Glutamatergic neuron (in vitro differentiated cells): ENCODE measurements at regions not wholly inside any gene's neighbourhood (a gene's known extent, or its start where the extent isn't known, plus 50 kb on each side); places are given as distances from the start of the nearest gene placed in this dataset.
A peak's percentile ranks its signal among the peaks of the same experiment; 100 is the strongest.
"Not testable (repeated sequence)": the region's sequence is repeated elsewhere in the genome, so short reads cannot be mapped to it uniquely, and the experiment has no call there.

Experiments used
- DNase-seq: peaks from one replicate; pipeline ENCODE4 v3.0.0; 2022
- H3K27ac Mint-ChIP-seq: one replicate; pipeline ENCODE4 v1.8.0; 2020; ENCODE audit warnings: mild to moderate bottlenecking, mixed read lengths, inconsistent platforms; ENCODE audit not compliant: unreplicated experiment
- H3K27me3 Mint-ChIP-seq: one replicate; pipeline ENCODE4 v1.8.0; 2020; ENCODE audit warnings: mild to moderate bottlenecking, moderate library complexity, mixed read lengths, inconsistent platforms; ENCODE audit not compliant: unreplicated experiment
- H3K36me3 Mint-ChIP-seq: one replicate; pipeline ENCODE4 v1.8.0; 2020; ENCODE audit warnings: mild to moderate bottlenecking, mixed read lengths, inconsistent platforms; ENCODE audit not compliant: unreplicated experiment
- H3K4me1 Mint-ChIP-seq: one replicate; pipeline ENCODE4 v1.8.0; 2020; ENCODE audit warnings: mild to moderate bottlenecking, low read depth, mixed read lengths, inconsistent platforms; ENCODE audit not compliant: unreplicated experiment
- H3K4me3 Mint-ChIP-seq: one replicate; pipeline ENCODE4 v1.8.0; 2020; ENCODE audit warnings: mild to moderate bottlenecking, mixed read lengths, inconsistent platforms; ENCODE audit not compliant: unreplicated experiment
- H3K9me3 Mint-ChIP-seq: one replicate; pipeline ENCODE4 v1.8.0; 2020; ENCODE audit warnings: mild to moderate bottlenecking, moderate library complexity, mixed read lengths, inconsistent platforms; ENCODE audit not compliant: unreplicated experiment
- TF ChIP-seq, protein P1 (sequence below): fragments of 200-600 bp; sonication (generic); IDR thresholded peaks from one replicate; pipeline ENCODE4 v1.5.0; 2021; ENCODE audit not compliant: partially characterized antibody, unreplicated experiment

DNA sequence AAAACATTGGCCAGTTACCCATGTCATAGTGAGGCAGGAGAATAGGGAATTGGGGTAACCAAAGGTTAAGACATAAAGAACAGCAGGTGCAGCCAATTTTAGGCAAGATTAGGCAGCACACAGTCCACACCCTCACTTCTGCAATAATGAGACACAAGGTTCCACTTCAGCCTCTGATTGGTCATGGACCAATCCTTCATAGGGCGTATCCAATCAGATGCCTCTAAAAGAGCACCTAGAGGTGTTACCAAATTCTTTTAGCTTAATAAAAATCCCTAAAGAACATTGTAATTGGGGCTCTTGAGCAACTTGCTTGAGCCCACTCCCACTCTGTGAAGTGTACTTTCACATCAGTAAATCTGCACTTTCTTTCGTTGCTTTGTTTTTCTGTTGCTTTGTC, 302.4 kb downstream of the PREX1 start:
- TF ChIP-seq, protein P1, sequence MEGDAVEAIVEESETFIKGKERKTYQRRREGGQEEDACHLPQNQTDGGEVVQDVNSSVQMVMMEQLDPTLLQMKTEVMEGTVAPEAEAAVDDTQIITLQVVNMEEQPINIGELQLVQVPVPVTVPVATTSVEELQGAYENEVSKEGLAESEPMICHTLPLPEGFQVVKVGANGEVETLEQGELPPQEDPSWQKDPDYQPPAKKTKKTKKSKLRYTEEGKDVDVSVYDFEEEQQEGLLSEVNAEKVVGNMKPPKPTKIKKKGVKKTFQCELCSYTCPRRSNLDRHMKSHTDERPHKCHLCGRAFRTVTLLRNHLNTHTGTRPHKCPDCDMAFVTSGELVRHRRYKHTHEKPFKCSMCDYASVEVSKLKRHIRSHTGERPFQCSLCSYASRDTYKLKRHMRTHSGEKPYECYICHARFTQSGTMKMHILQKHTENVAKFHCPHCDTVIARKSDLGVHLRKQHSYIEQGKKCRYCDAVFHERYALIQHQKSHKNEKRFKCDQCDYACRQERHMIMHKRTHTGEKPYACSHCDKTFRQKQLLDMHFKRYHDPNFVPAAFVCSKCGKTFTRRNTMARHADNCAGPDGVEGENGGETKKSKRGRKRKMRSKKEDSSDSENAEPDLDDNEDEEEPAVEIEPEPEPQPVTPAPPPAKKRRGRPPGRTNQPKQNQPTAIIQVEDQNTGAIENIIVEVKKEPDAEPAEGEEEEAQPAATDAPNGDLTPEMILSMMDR: no peak
- Mint-ChIP-seq H3K36me3 (no peaks in the 10 kb centered on the region), H3K9me3 (no peaks in the 10 kb centered on the region), H3K27me3 (no peaks in the 10 kb centered on the region), H3K4me3 (no peak overlapping the region), H3K27ac (no peak overlapping the region), H3K4me1 (peaks cover 5% of the 10 kb centered on the region)
- no peak for DNase-seq

DNA sequence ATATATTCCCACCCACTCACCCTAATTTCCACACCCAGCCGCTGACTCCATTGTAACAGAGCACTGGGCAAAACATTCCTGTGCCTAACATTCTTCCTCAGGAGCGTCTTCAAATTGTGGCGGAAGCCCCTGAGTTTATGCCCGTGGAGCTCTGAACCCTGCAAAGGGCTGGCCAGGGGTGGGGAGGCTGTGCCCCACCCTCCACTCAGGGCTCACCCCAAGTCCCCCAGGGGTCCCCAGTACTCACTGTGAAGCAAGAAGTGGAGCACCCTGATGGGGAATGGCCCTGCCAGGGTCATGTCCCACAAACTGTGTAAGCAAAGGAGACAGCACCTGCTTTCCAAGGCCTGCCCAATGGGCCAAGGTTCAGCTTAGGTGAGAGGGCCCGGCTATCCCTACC, 303.2 kb downstream of the PREX1 start:
- peaks cover 5% of the 10 kb centered on the region for H3K4me1 Mint-ChIP-seq
- H3K4me3 Mint-ChIP-seq: no peak overlapping the region
- no peak for DNase-seq
- no peak overlapping the region for H3K27ac Mint-ChIP-seq
- no peaks in the 10 kb centered on the region for H3K27me3 Mint-ChIP-seq
- no peaks in the 10 kb centered on the region for H3K36me3 Mint-ChIP-seq
- no peaks in the 10 kb centered on the region for H3K9me3 Mint-ChIP-seq
- TF ChIP-seq, protein P1: no peak

DNA sequence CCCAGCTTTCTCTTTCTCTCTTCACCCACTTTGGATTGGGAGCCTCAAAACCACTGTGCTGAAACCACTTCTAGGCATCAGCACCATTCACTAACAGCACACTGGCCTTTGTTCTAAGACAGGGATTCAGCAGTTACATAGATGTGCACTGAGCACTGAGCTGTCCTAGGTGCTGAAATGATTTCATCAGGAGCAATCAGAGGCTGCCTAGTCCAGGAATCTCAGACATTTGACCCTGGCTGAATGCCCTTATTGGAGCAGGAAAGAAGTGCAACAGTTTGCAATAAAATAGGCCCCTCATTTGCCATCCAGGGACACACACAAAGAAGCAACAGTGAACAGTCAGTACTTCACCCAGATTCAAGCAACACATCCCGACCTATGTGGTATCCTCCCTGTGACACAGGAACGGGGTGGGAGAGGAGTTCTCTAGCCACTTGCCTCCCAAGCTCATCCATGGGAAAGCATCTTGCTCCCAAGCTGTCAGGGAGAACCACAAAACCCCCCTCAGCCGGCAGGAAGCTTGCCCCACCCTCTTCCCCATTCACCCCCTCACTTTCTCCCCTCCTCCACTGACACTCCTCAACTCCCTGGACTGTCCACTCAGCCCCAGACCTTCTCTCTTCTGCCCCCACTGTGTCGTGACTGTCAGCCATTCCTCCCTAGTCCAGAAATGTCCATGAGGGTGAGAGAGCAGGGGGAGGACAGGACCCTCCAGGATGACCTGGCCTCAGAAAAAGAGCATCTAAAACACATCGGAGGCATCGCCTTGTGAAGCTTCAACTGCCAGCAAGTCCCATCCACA, 304.4 kb downstream of the PREX1 start:
- no peaks in the 10 kb centered on the region for H3K36me3 Mint-ChIP-seq
- TF ChIP-seq, protein P1: no peak
- DNase-seq: no peak
- no peaks in the 10 kb centered on the region for H3K27me3 Mint-ChIP-seq
- H3K4me1 Mint-ChIP-seq: peaks cover 5% of the 10 kb centered on the region
- no peak overlapping the region for H3K4me3 Mint-ChIP-seq
- H3K9me3 Mint-ChIP-seq: no peaks in the 10 kb centered on the region
- no peak overlapping the region for H3K27ac Mint-ChIP-seq

DNA sequence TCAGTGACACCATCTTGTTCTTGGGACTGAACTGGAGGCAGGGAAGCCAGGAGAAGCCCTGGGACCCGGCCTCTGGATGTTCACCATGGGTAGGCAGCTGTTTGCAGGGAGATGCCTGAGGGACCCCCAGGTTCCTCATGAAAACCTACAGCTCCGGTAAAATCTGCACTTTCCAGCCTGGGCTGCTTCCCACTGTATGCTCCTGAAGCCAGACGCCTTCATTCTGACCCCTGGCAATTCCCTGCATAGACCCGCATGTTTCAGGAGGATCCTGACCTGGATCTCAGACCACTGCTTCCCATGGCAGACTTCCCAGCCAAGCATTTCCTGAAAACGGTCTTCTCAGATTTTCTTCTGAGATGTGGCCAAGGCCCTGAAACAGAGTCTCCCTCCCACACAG, 306.7 kb downstream of the PREX1 start:
- peaks cover 3% of the 10 kb centered on the region for H3K9me3 Mint-ChIP-seq
- peaks cover 4% of the 10 kb centered on the region for H3K4me1 Mint-ChIP-seq
- no peak for DNase-seq
- no peak overlapping the region for H3K27ac Mint-ChIP-seq
- peaks cover 3% of the 10 kb centered on the region for H3K27me3 Mint-ChIP-seq
- peaks cover 4% of the 10 kb centered on the region for H3K36me3 Mint-ChIP-seq
- H3K4me3 Mint-ChIP-seq: no peak overlapping the region
- TF ChIP-seq, protein P1: no peak

DNA sequence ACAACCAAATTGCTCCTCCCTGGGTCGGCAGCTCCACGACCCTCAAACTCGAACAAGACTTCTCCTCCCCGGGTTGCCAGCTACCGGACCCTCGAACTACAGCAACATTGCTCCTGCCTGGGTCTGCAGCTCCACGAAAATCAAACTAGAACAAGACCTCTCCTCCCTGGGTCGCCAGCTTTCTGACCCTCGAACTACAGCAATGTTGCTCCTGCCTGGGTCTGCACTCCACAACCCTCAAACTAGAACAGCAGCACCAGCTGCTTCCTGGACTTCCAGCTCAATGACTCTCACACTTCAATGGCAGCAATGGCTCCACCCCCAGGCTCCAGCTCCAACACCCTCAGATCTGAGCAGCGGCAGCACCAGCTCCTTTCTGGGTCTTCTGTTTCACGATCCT, 311.6 kb downstream of the PREX1 start:
- H3K27ac Mint-ChIP-seq: peak overlapping the region; percentile 9
- H3K9me3 Mint-ChIP-seq: peaks cover 18% of the 10 kb centered on the region
- H3K36me3 Mint-ChIP-seq: peaks cover 17% of the 10 kb centered on the region
- H3K27me3 Mint-ChIP-seq, H3K4me1 Mint-ChIP-seq, DNase-seq, H3K4me3 Mint-ChIP-seq: not testable (repeated sequence)

DNA sequence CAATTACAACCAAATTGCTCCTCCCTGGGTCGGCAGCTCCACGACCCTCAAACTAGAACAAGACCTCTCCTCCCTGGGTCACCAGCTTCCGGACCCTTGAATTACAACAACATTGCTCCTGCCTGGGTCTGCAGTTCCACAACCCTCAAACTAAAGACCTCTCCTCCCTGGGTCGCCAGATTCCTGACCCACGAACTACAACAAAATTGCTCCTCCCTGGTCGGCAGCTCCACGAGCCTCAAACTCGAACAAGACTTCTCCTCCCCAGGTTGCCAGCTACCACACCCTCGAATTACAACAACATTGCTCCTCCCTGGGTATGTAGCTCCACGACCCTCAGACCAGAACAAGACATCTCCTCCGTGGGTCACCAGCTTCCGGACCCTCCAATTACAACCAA, 313.2 kb downstream of the PREX1 start:
- H3K27ac Mint-ChIP-seq, H3K4me1 Mint-ChIP-seq, DNase-seq, H3K27me3 Mint-ChIP-seq, H3K4me3 Mint-ChIP-seq: not testable (repeated sequence)
- H3K9me3 Mint-ChIP-seq: peaks cover 24% of the 10 kb centered on the region
- peaks cover 17% of the 10 kb centered on the region for H3K36me3 Mint-ChIP-seq

DNA sequence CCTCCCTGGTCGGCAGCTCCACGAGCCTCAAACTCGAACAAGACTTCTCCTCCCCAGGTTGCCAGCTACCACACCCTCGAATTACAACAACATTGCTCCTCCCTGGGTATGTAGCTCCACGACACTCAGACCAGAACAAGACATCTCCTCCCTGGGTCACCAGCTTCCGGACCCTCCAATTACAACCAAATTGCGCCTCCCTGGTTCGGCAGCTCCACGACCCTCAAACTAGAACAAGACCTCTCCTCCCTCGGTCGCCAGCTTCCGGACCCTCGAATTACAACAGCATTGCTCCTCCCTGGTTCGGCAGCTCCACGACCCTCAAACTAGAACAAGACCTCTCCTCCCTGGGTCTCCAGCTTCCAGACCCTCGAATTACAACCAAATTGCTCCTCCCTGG, 315.3 kb downstream of the PREX1 start:
- H3K4me3 Mint-ChIP-seq, H3K27ac Mint-ChIP-seq, H3K4me1 Mint-ChIP-seq, H3K27me3 Mint-ChIP-seq, DNase-seq: not testable (repeated sequence)
- H3K36me3 Mint-ChIP-seq: peaks cover 17% of the 10 kb centered on the region
- H3K9me3 Mint-ChIP-seq: peaks cover 25% of the 10 kb centered on the region

DNA sequence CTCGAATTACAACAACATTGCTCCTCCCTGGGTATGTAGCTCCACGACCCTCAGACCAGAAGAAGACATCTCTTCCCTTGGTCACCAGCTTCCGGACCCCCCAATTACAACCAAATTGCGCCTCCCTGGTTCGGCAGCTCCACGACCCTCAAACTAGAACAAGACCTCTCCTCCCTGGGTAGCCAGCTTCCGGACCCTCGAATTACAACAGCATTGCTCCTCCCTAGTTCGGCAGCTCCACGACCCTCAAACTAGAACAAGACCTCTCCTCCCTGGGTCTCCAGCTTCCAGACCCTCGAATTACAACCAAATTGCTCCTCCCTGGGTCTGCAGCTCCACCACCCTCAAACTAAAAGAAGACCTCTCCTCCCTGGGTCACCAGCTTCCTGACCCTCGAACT, 322.7 kb downstream of the PREX1 start:
- not testable (repeated sequence) for DNase-seq, H3K27ac Mint-ChIP-seq, H3K27me3 Mint-ChIP-seq, H3K4me1 Mint-ChIP-seq, H3K4me3 Mint-ChIP-seq
- peaks cover 15% of the 10 kb centered on the region for H3K36me3 Mint-ChIP-seq
- peaks cover 12% of the 10 kb centered on the region for H3K9me3 Mint-ChIP-seq
